ENCODE measurements at regions not wholly inside any gene's neighbourhood (a gene's known extent, or its start where the extent isn't known, plus 50 kb on each side); places are given as distances from the start of the nearest gene placed in this dataset.
"Not testable (repeated sequence)": the region's sequence is repeated elsewhere in the genome, so short reads cannot be mapped to it uniquely, and the experiment has no call there.

GRCh38 chr20:50453533-50454244, 56.5 kb upstream of the PTPN1 start:
- no peak for DNase-seq

GRCh38 chr20:50455245-50455644, 54.9 kb upstream of the PTPN1 start:
- not testable (repeated sequence) for DNase-seq

GRCh38 chr20:50455656-50456451, 54.3 kb upstream of the PTPN1 start:
- no peak for DNase-seq

GRCh38 chr20:50456452-50457324, 53.5 kb upstream of the PTPN1 start:
- DNase-seq = peak; percentile 35 to 53

GRCh38 chr20:50459124-50459918, 50.9 kb upstream of the PTPN1 start:
- no peak for DNase-seq

- DNase-seq = no peak
These were observed 50.0 kb upstream of the PTPN1 start for GRCh38 chr20:50460115-50460607.

All from activated T-cell treated with anti-CD3 and anti-CD28 coated beads, Interleukin-2, amount 50 U/mL, for 48 hours (primary cell).